SK-N-SH treated with all-trans-retinoic acid at 6 μM for 48 hours (cell line): ENCODE measurements at regions not wholly inside any gene's neighbourhood (a gene's known extent, or its start where the extent isn't known, plus 50 kb on each side); places are given as distances from the start of the nearest gene placed in this dataset.

ENCODE experiments used
- ARNTL ChIP-seq: fragments of 450-650 bp; formaldehyde crosslinking; IDR thresholded peaks from 2 replicates; pipeline ENCODE4 v1.5.0; 2020; ENCODE audit warnings: low read depth, mild to moderate bottlenecking, moderate library complexity, borderline replicate concordance
- BACH2 ChIP-seq: fragments of 250-450 bp; sonication (Bioruptor Pico); IDR thresholded peaks from 2 replicates; pipeline ENCODE4 v1.9.0; 2021; ENCODE audit warnings: mild to moderate bottlenecking, borderline replicate concordance
- CREB5 ChIP-seq: fragments of 250-450 bp; sonication (Bioruptor Pico); IDR thresholded peaks from 2 replicates; pipeline ENCODE4 v1.5.1; 2020; ENCODE audit warnings: low read depth, mild to moderate bottlenecking, moderate library complexity
- CSDC2 ChIP-seq: fragments of 250-450 bp; sonication (Bioruptor Pico); IDR thresholded peaks from 2 replicates; pipeline ENCODE4 v1.5.0; 2020; ENCODE audit warnings: mild to moderate bottlenecking, moderate library complexity
- ESRRG ChIP-seq: fragments of 250-450 bp; sonication (Bioruptor Pico); IDR thresholded peaks from 2 replicates; pipeline ENCODE4 v1.6.1; 2021; ENCODE audit warnings: mild to moderate bottlenecking
- GLIS3 ChIP-seq: fragments of 250-450 bp; sonication (Bioruptor Pico); IDR thresholded peaks from 2 replicates; pipeline ENCODE4 v1.5.0; 2020; ENCODE audit warnings: mild to moderate bottlenecking, moderate library complexity
- OSR1 ChIP-seq: fragments of 250-450 bp; sonication (Bioruptor Pico); IDR thresholded peaks from 2 replicates; pipeline ENCODE4 v1.8.0; 2022; ENCODE audit warnings: moderate library complexity, mild to moderate bottlenecking, inconsistent platforms
- PATZ1 ChIP-seq: fragments of 250-450 bp; sonication (Bioruptor Pico); IDR thresholded peaks from 2 replicates; pipeline ENCODE4 v1.8.0; 2020; ENCODE audit warnings: mild to moderate bottlenecking, moderate library complexity, borderline replicate concordance
- RARB ChIP-seq: fragments of 250-450 bp; sonication (Bioruptor Pico); IDR thresholded peaks from 2 replicates; pipeline ENCODE4 v1.8.0; 2021; ENCODE audit warnings: mild to moderate bottlenecking, moderate library complexity
- TCF4 ChIP-seq: fragments of 250-450 bp; sonication (Bioruptor Pico); IDR thresholded peaks from 2 replicates; pipeline ENCODE4 v1.8.0; 2021; ENCODE audit warnings: mild to moderate bottlenecking, moderate library complexity, borderline replicate concordance
- TOX ChIP-seq: fragments of 250-450 bp; sonication (Bioruptor Pico); IDR thresholded peaks from 2 replicates; pipeline ENCODE4 v1.8.0; 2021; ENCODE audit warnings: mild to moderate bottlenecking, moderate library complexity, borderline replicate concordance
- TSHZ2 ChIP-seq: fragments of 250-450 bp; sonication (Bioruptor Pico); IDR thresholded peaks from 2 replicates; pipeline ENCODE4 v1.5.0; 2020; ENCODE audit warnings: mild to moderate bottlenecking, moderate library complexity
- ZFP3 ChIP-seq: fragments of 250-450 bp; sonication (Bioruptor Pico); IDR thresholded peaks from 2 replicates; pipeline ENCODE4 v1.5.0; 2020; ENCODE audit warnings: mild to moderate bottlenecking, moderate library complexity
- ZNF70 ChIP-seq: fragments of 450-650 bp; formaldehyde crosslinking; IDR thresholded peaks from 2 replicates; pipeline ENCODE4 v1.5.0; 2020; ENCODE audit warnings: mild to moderate bottlenecking, moderate library complexity

GRCh38 chr10:105383978-105384377 is 742.9 kb downstream of the SORCS3 start:
- TF ChIP-seq ESRRG (CRISPR knock-in tag) (no peak), TSHZ2 (CRISPR knock-in tag) (no peak), RARB (CRISPR knock-in tag) (no peak), PATZ1 (CRISPR knock-in tag) (no peak), ZNF70 (CRISPR knock-in tag) (no peak), TOX (no peak), GLIS3 (CRISPR knock-in tag) (no peak), TCF4 (CRISPR knock-in tag) (no peak), OSR1 (CRISPR knock-in tag) (no peak), CSDC2 (CRISPR knock-in tag) (no peak), BACH2 (CRISPR knock-in tag) (no peak), ZFP3 (no peak), CREB5 (CRISPR knock-in tag) (no peak), ARNTL (CRISPR knock-in tag) (no peak)
